Posterior cingulate gyrus (tissue), 11 donors: ENCODE measurements at regions not wholly inside any gene's neighbourhood (a gene's known extent, or its start where the extent isn't known, plus 50 kb on each side); places are given as distances from the start of the nearest gene placed in this dataset.

Experiments
- DNase-seq, 10 donors: peaks; one replicate each; pipeline versions ENCODE4 v3.0.0 to v3.0.0-alpha.2; 2020 to 2021; ENCODE audit warnings: mixed read lengths in 3 of 10
- intact Hi-C: fragments of 100-400 bp; cut with DNase I; formaldehyde crosslinking; loops from one replicate; pipeline ENCODE4 v1.15.1; 2023

DNA sequence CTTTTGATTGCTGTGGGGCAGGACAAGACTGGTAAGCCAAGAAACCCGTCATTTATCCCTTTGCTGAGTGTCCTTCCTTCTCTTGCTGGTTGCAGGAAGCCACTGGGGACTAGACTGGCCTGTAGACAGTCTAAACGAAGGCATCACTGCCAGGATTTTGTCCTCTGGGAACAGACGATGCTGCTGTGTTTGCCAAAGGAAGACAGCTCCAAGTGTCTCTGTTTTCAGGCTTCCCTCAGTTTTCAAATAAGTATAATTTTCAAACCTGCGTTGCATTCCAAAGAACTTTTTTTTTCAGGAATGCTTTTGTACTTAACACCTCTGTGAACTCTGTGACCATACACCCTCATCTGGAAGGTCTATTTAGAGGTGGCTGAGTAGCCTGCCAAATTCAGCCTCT is 269.4 kb downstream of the HLX start:
- intact Hi-C loops: no loop called here
- DNase-seq: no peak

GRCh38 chr1:221149111-221149510 is 269.9 kb downstream of the HLX start:
- intact Hi-C loops: no loop called here
- DNase-seq: no peak

GRCh38 chr1:221149555-221150075 is 270.4 kb downstream of the HLX start:
- intact Hi-C loops: no loop called here
- no peak for DNase-seq

- DNase-seq: no peak
- intact Hi-C loops: no loop called here
These were observed 271.8 kb downstream of the HLX start for GRCh38 chr1:221150996-221151395.

GRCh38 chr1:221154932-221155331 is 275.7 kb downstream of the HLX start:
- intact Hi-C loops: no loop called here
- no peak for DNase-seq

DNA sequence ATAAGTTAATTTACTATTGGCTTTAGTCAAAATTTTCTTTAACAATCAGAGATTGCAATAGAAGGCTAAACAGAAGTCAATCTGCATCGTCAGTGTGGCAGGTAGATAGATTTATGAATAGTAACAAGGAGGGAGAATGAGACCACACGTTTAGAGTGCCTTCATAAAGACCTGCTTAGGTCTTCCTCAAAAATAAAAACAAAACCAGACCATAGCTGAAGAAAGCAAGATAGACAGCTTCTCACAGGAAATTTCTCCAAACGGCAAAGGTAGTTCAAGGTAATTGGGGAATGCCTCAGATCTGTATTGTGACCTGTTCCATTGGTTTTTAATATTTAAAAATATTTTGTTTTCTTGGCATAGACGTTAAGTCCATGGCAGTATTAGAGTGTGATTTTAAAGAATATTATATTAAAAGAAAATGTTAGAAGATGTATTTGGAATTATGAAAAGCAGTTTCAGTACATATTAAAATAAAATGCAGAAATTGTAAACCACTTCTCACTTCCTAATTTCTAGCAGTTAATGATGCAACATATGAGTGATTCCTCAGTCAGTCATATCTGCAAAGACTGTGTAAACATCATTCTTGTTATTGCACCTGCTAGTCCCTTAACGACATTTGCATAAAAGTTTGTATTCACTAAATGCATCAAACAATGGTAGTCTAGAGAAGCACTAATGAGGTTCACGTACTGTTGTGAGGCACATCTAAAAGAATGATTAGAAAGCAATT is 278.0 kb downstream of the HLX start:
- no peak for DNase-seq
- intact Hi-C loops: no loop called here

DNA sequence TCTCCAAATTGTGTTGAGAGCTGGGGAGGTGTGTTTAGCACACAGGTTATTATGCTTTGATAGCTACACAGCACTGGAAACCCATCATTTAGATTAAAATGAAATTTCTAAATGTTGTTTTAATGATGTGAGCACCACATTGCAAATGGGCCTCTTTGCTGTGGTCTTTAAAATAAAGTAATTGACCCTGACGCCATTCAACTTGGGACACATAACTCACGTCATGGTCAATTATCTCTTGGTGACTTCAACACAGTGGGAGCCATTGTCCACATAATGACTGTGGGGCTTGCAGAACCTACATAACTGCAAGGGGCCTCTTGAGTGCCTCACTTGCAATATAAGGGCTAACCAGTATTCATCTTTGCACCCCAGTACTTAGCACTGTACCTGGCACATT is 280.4 kb downstream of the HLX start:
- intact Hi-C loops: no loop called here
- DNase-seq: no peak

DNA sequence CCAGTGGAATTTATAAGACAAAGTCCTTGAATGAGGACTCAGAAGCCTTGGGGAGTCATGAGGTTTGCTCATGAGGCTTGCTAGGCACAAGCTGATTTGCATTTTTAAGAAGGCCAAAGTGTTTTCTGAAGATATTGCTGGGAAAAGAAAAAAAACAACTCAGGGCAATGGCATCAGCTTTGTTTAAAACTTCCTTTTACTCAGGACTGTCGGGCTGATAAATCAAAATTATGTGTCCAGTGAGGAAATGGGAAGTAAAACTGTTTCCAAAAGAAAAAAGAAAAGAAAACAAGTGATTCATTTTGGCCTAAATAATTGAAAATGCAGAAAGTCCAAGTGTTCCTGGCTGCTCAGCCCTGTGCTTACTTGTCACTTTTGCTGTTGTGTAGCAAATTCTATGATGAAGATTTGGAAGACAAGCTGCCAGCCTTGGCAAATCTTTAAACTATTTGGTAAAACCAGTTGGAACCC is 282.4 kb downstream of the HLX start:
- intact Hi-C loops: no loop called here
- DNase-seq: no peak

- no peak for DNase-seq
- intact Hi-C loops: no loop called here
These were observed 283.1 kb downstream of the HLX start for GRCh38 chr1:221162352-221162751.

DNA sequence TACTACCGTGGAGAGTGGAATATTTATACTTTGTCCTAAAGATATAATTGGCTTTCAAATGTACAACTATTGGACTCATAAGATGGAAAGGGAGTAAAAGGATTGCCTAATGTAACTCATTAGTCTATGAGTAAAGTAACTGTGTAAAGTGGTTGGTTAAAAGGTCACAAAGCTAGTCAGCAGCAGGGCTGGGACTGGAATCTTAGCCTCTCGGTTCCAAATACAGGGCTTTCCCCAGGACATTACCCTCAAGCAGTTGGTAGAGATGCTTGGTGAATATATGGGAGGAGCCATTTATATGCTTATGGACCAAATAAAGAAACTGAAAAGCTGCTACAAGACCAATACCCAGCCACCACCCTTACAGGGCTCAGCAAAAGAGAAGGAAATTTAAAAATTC is 283.7 kb downstream of the HLX start:
- DNase-seq: no peak
- intact Hi-C loops: no loop called here

DNA sequence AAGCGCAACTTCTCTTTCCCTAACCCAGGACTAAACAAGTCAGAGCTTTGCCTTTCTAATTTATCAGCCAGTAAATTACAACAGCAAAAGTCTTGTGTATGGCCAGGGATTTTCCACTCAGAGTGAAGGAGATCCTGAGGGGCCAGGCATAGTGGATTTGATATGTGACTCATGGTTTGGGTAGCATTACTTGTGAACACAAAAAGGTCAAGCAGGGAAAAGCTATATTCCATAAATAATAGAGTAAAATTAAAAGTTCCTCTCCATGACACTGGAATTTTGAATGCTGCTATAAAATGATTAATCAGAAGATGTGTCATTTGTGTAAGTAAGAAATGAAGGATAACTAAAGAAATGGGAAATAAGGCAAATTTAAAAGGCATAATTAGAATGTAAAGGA is 284.8 kb downstream of the HLX start:
- intact Hi-C loops: no loop called here

DNA sequence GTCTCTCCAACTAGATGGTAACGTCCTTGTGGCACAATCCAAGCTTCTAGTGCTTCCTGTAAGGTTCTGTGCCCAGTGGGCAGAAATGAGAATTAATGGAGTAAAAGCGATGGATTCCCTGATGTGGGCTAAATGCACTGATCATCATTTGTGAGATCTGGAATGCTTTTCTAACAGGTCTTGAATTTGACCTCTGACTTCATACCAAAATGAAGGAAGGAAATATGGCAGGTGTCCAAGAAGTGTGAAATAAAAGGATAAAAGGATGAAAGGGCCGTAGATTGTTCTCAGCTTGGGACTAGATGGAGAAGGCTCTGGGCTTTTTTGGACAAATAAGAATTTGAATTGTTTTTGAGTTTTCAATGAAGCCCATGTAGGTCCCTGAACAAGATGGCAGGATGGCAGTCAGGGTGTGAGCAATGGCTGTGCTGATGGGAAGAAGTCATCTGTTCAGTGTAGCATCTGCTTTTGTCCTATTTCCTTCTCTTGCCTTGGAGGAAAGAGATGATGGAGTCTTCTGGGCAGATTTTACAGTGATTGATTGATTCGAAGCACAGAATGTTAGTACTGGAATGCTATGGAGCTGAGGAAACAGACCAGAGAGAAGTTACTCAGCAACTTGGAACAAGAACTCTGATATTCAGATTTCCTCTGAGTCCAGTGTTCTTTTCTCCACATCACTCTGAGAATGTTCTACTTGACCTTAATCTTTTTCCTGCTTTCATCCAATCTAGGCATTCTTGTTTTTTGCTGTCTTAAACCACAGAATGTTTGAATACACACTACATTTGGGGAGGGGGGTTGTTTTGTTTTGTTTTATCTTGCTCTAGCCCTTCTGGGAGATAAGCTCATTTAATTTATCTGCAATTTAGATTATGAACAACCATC is 286.0 kb downstream of the HLX start:
- no peak for DNase-seq
- intact Hi-C loops: no loop called here

More for the DNA sequence above, 284.8 kb downstream of the HLX start:
- DNase-seq: no peak

GRCh38 chr1:221165839-221166500 is 286.7 kb downstream of the HLX start:
- intact Hi-C loops: no loop called here
- DNase-seq: no peak

DNA sequence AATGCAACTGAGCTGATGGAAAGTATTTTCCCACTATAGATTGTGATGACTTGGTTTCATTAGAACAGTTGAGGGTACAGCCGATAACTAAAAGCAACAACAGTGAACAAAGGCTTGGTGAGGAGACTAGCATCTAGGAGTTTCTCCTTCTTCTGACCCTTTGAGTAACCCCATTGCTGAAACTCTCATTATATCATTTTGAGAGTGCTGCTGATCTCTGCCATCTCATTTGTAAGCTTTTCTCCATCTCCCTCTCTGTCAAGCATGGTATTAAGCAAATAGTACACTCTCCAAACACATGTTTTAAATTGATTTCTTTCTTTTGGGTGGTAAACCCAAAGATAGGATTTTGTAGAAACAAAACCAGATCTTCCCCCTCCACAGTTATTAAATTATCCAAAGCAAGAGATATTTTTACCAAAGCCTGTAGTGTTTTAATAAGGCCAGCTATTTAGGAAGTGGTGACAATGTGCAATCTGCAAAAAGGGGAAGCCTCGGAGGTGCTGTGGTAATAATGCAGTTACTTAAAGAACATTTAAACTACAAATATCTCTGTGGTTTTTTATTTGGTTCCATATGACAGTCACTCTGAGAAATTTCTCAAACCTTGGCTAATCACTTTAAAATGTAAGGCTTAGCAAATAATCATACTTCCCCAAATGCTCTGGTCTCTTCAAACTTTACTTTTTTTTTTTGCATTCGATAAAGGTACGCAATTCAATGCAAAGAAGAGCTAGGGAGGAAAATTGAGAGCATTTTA is 287.5 kb downstream of the HLX start:
- intact Hi-C loops: no loop called here
- DNase-seq: no peak

- no peak for DNase-seq
These were observed 290.2 kb downstream of the HLX start for GRCh38 chr1:221169447-221169889.

DNA sequence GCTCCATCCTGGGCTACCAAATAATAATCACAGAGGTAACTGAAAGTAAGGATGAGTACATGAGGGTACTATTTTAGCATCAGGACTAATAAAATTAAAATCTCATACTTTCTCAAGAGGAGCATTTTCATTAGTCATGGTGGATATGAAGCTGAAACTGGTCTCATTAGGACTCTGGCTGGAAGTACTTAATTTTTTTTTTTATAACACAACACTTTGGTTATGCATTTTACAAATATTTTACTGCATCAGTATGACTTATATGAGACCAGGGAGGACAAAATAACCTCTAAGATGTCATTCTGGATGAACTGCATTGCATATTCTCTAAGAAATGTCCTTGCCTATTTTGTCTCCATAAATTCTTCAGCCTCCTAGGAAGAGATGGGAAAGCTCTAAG is 290.9 kb downstream of the HLX start:
- no peak for DNase-seq
- intact Hi-C loops: no loop called here

More at GRCh38 chr1:221169447-221169889, 290.2 kb downstream of the HLX start:
- intact Hi-C loops: no loop called here

GRCh38 chr1:221171768-221172167 is 292.5 kb downstream of the HLX start:
- no peak for DNase-seq
- intact Hi-C loops: no loop called here

- intact Hi-C loops: no loop called here
- DNase-seq: no peak
These were observed 293.6 kb downstream of the HLX start for GRCh38 chr1:221172841-221173240.

GRCh38 chr1:221174330-221174993 is 295.2 kb downstream of the HLX start:
- DNase-seq: peak in 1 of 10 donors; percentile 64
- intact Hi-C loops: no loop called here

- intact Hi-C loops: no loop called here
- DNase-seq: no peak
These were observed 296.0 kb downstream of the HLX start for GRCh38 chr1:221175249-221175648.
